Keratinocyte (primary cell): ENCODE measurements at regions not wholly inside any gene's neighbourhood (a gene's known extent, or its start where the extent isn't known, plus 50 kb on each side); places are given as distances from the start of the nearest gene placed in this dataset.
A peak's percentile ranks its signal among the peaks of the same experiment; 100 is the strongest.

Experiments used
- DNase-seq: peaks from one replicate; pipeline ENCODE4 v3.0.0-alpha.2; 2011; ENCODE audit warnings: low read depth, missing footprints, low spot score
- FAIRE-seq: peaks from 2 replicates; lab custom pipeline; 2011; peaks lifted over from hg19 to GRCh38; lab: Jason Lieb, UNC
- H2AFZ ChIP-seq: 2 replicates; pipeline ENCODE4 v1.6.0; 2012; ENCODE audit warnings: low read length, control low read depth, inconsistent platforms; ENCODE audit not compliant: control insufficient read depth
- H3K27ac ChIP-seq: 2 replicates; pipeline ENCODE4 v1.5.1; 2011; ENCODE audit warnings: low read length; ENCODE audit not compliant: control insufficient read depth, insufficient read depth
- H3K27me3 ChIP-seq: 3 replicates; pipeline ENCODE4 v1.6.0; 2011; ENCODE audit warnings: low read length; ENCODE audit not compliant: control insufficient read depth, insufficient read depth; ENCODE audit errors: extremely low read depth
- H3K36me3 ChIP-seq, 2 experiments: 2 replicates in 1 of 2; 3 replicates in 1 of 2; pipeline ENCODE4 v1.5.1; 2011; ENCODE audit warnings: low read length in 2 of 2, mild to moderate bottlenecking in 1 of 2; ENCODE audit not compliant: control insufficient read depth in 2 of 2, insufficient read depth in 2 of 2; ENCODE audit errors: extremely low read depth in 1 of 2
- H3K4me1 ChIP-seq: 3 replicates; pipeline ENCODE4 v1.5.1; 2011; ENCODE audit warnings: low read length; ENCODE audit not compliant: control insufficient read depth, insufficient read depth; ENCODE audit errors: extremely low read depth
- H3K4me2 ChIP-seq: 3 replicates; pipeline ENCODE4 v1.6.0; 2011; ENCODE audit warnings: low read depth, low read length; ENCODE audit not compliant: control insufficient read depth, insufficient read depth; ENCODE audit errors: extremely low read depth
- H3K4me3 ChIP-seq, 3 experiments: fragments of 200-600 bp in 1 of 3; sonication (generic) in 1 of 3; 2 replicates in 2 of 3; 3 replicates in 1 of 3; pipeline ENCODE4 v1.5.1; 2011 to 2016; ENCODE audit warnings: low read length in 3 of 3, mild to moderate bottlenecking in 3 of 3, control low read depth in 2 of 3, inconsistent platforms in 1 of 3, low read depth in 1 of 3, mixed read lengths in 1 of 3, mixed run types in 1 of 3, moderate library complexity in 1 of 3; ENCODE audit not compliant: control insufficient read depth in 2 of 3, insufficient read depth in 2 of 3; ENCODE audit errors: extremely low read depth in 1 of 3
- H3K79me2 ChIP-seq: 2 replicates; pipeline ENCODE4 v1.6.0; 2012; ENCODE audit warnings: low read length; ENCODE audit not compliant: control insufficient read depth, insufficient read depth
- H3K9ac ChIP-seq: 3 replicates; pipeline ENCODE4 v1.6.0; 2011; ENCODE audit warnings: low read length; ENCODE audit not compliant: control insufficient read depth, insufficient read depth; ENCODE audit errors: extremely low read depth
- H3K9me1 ChIP-seq: 3 replicates; pipeline ENCODE4 v1.6.0; 2011; ENCODE audit warnings: low read length; ENCODE audit not compliant: control insufficient read depth, insufficient read depth; ENCODE audit errors: extremely low read depth
- H3K9me3 ChIP-seq: 2 replicates; pipeline ENCODE4 v1.5.1; 2012; ENCODE audit warnings: low read depth, low read length; ENCODE audit not compliant: control insufficient read depth
- H4K20me1 ChIP-seq: 3 replicates; pipeline ENCODE4 v1.6.0; 2011; ENCODE audit warnings: low read length; ENCODE audit not compliant: control insufficient read depth, insufficient read depth; ENCODE audit errors: extremely low read depth
- EZH2 ChIP-seq: IDR thresholded peaks from one replicate; pipeline ENCODE4 v1.6.1; 2012; ENCODE audit warnings: inconsistent platforms, mild to moderate bottlenecking, low read length, moderate library complexity
- dilution Hi-C: fragments of 300-500 bp; cut with MboI; formaldehyde crosslinking; loops from one replicate; pipeline ENCODE4 v1.7.0; 2020; ENCODE audit warnings: low sequenced_read_pairs; ENCODE audit not compliant: extremely low pct_ligation_motif_present
- TF ChIP-seq, protein P1 (sequence below), 3 experiments: IDR thresholded peaks in 1 of 3; conservative IDR thresholded peaks in 1 of 3; optimal IDR thresholded peaks in 1 of 3; 2 replicates in 2 of 3; 3 replicates in 1 of 3; pipeline versions ENCODE3 to v1.5.1; 2011; ENCODE audit warnings: low read length in 3 of 3, mild to moderate bottlenecking in 3 of 3, moderate library complexity in 2 of 3, control low read depth in 1 of 3, inconsistent platforms in 1 of 3; ENCODE audit not compliant: insufficient read depth in 2 of 3; ENCODE audit errors: extremely low read depth in 1 of 3

DNA sequence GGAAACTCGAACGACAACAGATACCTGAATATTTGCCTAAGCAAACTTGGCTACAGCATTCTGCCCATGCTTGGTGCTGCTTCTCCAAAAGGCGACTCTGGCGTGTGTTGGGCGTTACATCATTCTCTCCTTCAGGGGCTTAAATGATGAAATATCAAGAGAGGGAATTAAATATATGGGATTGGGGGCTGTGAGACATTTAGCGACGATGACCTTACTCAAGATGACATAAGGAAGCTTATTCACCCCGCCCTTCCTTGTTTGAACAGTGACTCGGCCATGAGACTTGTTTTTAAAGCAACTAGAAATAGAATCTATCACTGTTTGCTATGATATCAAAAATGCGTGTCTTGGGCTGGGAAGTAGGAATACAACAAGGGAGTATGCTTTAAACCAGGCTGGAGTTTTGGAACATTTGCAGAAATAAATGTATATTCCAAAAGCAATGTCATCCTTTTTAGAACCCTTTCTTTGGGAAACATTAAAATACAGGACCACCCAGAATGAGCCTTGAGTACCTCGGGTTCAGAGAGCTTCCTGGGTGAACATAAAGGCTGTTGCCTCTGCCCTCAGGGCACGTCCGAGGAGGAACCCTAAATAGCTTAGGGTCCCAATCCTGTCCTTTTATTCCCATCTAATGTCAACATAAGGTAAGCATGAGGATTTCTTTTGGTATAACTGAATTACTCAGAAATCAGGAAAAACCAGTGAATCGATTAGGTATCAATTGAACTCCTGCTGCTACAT lies 123.3 kb upstream of the SLC45A1 start:
- peak overlapping the region; percentile 48 for H3K27ac ChIP-seq
- H3K9ac ChIP-seq, result no peak overlapping the region
- H2AFZ ChIP-seq, result no peak overlapping the region
- H3K4me3 ChIP-seq, result no peak overlapping the region
- dilution Hi-C loops, result no loop called here
- H3K27me3 ChIP-seq, result no peaks in the 10 kb centered on the region
- FAIRE-seq (no peak), DNase-seq (no peak)
- H3K4me2 ChIP-seq, result no peak overlapping the region
- H3K9me1 ChIP-seq, result no peaks in the 10 kb centered on the region
- H3K4me1 ChIP-seq, result peaks cover 21% of the 10 kb centered on the region
- no peaks in the 10 kb centered on the region for H3K9me3 ChIP-seq
- TF ChIP-seq, protein P1, sequence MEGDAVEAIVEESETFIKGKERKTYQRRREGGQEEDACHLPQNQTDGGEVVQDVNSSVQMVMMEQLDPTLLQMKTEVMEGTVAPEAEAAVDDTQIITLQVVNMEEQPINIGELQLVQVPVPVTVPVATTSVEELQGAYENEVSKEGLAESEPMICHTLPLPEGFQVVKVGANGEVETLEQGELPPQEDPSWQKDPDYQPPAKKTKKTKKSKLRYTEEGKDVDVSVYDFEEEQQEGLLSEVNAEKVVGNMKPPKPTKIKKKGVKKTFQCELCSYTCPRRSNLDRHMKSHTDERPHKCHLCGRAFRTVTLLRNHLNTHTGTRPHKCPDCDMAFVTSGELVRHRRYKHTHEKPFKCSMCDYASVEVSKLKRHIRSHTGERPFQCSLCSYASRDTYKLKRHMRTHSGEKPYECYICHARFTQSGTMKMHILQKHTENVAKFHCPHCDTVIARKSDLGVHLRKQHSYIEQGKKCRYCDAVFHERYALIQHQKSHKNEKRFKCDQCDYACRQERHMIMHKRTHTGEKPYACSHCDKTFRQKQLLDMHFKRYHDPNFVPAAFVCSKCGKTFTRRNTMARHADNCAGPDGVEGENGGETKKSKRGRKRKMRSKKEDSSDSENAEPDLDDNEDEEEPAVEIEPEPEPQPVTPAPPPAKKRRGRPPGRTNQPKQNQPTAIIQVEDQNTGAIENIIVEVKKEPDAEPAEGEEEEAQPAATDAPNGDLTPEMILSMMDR (optimal IDR thresholded peaks at IDR 0.05 in 1 of 3, IDR thresholded peaks at IDR 0.05 in 1 of 3, conservative IDR thresholded peaks at IDR 0.05 in 1 of 3; ENCODE audit: extremely low read depth in 1 of 3, insufficient read depth in 2 of 3, low read length in 3 of 3), result no peak
- TF ChIP-seq EZH2, result no peak
- H3K36me3 ChIP-seq, result no peaks in the 10 kb centered on the region
- no peaks in the 10 kb centered on the region for H3K79me2 ChIP-seq
- H4K20me1 ChIP-seq, result no peaks in the 10 kb centered on the region

DNA sequence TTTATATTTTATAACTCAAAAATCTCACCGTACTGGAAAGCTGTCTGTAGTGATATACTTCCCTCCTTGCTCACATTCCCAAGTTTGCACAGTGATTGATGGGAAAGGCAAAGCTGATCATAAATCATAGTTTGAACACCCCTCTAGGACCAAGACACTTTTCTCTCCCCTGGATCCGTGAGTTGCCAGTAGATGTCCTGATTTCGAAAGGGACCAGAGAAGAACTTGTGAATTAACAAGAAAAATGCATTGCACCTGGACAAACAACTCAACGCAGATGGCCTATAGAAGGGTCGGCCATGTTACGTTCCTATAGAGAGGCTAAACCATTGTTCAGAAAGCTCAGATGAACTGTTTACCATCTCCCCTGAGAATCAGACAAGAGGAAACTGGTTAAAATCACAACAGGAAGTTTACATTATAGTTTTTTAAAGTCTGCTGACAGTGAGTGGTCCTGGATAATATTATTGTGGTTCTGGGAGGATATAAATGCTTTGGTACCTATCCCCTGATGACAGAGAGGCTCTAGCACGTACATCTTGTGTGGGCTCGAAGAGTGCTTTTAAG lies 124.0 kb upstream of the SLC45A1 start:
- DNase-seq (no peak), FAIRE-seq (no peak)
- dilution Hi-C loops, result no loop called here
- Histone ChIP-seq H3K4me3 (no peak overlapping the region), H3K9ac (no peak overlapping the region), H3K9me3 (no peaks in the 10 kb centered on the region), H3K27me3 (no peaks in the 10 kb centered on the region), H3K27ac (no peak overlapping the region), H3K36me3 (no peaks in the 10 kb centered on the region), H2AFZ (no peak overlapping the region), H4K20me1 (no peaks in the 10 kb centered on the region), H3K4me2 (no peak overlapping the region), H3K79me2 (no peaks in the 10 kb centered on the region), H3K4me1 (peaks cover 21% of the 10 kb centered on the region), H3K9me1 (no peaks in the 10 kb centered on the region)
- TF ChIP-seq, protein P1 (optimal IDR thresholded peaks at IDR 0.05 in 1 of 3, IDR thresholded peaks at IDR 0.05 in 1 of 3, conservative IDR thresholded peaks at IDR 0.05 in 1 of 3; ENCODE audit: extremely low read depth in 1 of 3, insufficient read depth in 2 of 3, low read length in 3 of 3), result no peak
- no peak for TF ChIP-seq EZH2
